NCI-H128 (cell line): ENCODE measurements at regions not wholly inside any gene's neighbourhood (a gene's known extent, or its start where the extent isn't known, plus 50 kb on each side); places are given as distances from the start of the nearest gene placed in this dataset.

Experiments used
- DNase-seq: peaks from one replicate; lab custom pipeline; 2025; ENCODE audit not compliant: unreplicated experiment; lab: John Stamatoyannopoulos, UW

- no peak for DNase-seq
Observed at GRCh38 chr15:46300716-46301115, 665.9 kb downstream of the SQOR start.

GRCh38 chr15:46301291-46301690, 666.5 kb downstream of the SQOR start:
- no peak for DNase-seq

- DNase-seq, result no peak
Observed at GRCh38 chr15:46301826-46302225, 667.0 kb downstream of the SQOR start.

GRCh38 chr15:46304321-46304720, 669.5 kb downstream of the SQOR start:
- no peak for DNase-seq

GRCh38 chr15:46307746-46308145, 672.9 kb downstream of the SQOR start:
- DNase-seq, result no peak

GRCh38 chr15:46309914-46310313, 675.1 kb downstream of the SQOR start:
- no peak for DNase-seq

GRCh38 chr15:46312133-46312740, 677.4 kb downstream of the SQOR start:
- peak; percentile 55 for DNase-seq

GRCh38 chr15:46315434-46315833, 680.6 kb downstream of the SQOR start:
- no peak for DNase-seq

GRCh38 chr15:46316024-46316423, 681.2 kb downstream of the SQOR start:
- no peak for DNase-seq

- DNase-seq, result no peak
Observed at GRCh38 chr15:46317029-46317428, 682.2 kb downstream of the SQOR start.

GRCh38 chr15:46322753-46323152, 687.9 kb downstream of the SQOR start:
- no peak for DNase-seq

GRCh38 chr15:46326173-46326572, 691.3 kb downstream of the SQOR start:
- DNase-seq, result no peak

- DNase-seq, result no peak
Observed at GRCh38 chr15:46328821-46329220, 694.0 kb downstream of the SQOR start.

GRCh38 chr15:46329876-46330275, 695.0 kb downstream of the SQOR start:
- no peak for DNase-seq

GRCh38 chr15:46331546-46331945, 696.7 kb downstream of the SQOR start:
- DNase-seq, result no peak

- DNase-seq, result no peak
Observed at GRCh38 chr15:46343196-46343935, 708.5 kb downstream of the SQOR start.

GRCh38 chr15:46344115-46344724, 709.4 kb downstream of the SQOR start:
- no peak for DNase-seq

- DNase-seq, result no peak
Observed at GRCh38 chr15:46344915-46345314, 710.1 kb downstream of the SQOR start.

GRCh38 chr15:46354443-46354842, 719.6 kb downstream of the SQOR start:
- DNase-seq, result no peak

GRCh38 chr15:46365572-46365971, 730.7 kb downstream of the SQOR start:
- no peak for DNase-seq

- no peak for DNase-seq
Observed at GRCh38 chr15:46366360-46367007, 731.7 kb downstream of the SQOR start.

GRCh38 chr15:46383978-46384377, 749.1 kb downstream of the SQOR start:
- no peak for DNase-seq
